ENCODE measurements at regions not wholly inside any gene's neighbourhood (a gene's known extent, or its start where the extent isn't known, plus 50 kb on each side); places are given as distances from the start of the nearest gene placed in this dataset.

- DNase-seq = no peak
Measured at GRCh38 chr2:153189091-153189888, 289.3 kb downstream of the RPRM start.

DNA sequence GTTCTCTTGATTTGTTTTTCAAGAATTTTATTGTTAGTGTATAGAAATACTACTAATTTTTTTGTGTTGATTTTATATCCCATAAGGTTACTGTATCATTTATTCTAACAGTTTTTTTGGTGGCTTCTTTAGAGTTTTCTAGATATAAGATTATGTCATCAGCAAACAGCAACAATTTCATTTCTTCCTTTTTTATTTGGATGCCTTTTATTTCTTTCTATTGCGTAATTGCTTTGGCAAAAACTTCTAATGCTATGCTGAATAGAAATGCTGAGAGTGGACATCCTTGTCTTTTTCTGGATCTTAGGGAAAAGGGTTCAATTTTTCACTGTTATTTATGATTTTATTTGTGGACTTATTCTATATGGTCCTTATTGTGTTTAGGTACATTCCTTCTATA lies 298.8 kb downstream of the RPRM start:
- DNase-seq = no peak

DNA sequence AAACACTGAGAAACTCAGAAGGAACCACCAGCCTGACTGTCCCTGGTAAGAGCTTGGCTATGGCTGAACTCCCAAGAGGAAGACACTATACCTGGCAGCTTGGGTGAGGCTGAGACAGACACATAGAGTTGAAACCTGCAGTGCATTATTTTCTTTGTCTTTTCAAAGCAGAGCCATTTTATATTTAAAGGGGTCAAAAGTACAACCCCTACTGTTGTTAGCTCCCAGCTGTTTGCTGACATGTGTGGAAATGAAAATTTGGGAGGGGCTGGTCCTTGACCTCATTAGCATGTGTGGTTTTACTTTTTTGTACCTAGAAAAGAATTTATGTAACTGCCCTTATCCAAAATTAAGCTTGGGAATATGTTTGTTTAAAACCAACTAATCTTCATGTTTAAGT lies 309.0 kb downstream of the RPRM start:
- DNase-seq = no peak

DNA sequence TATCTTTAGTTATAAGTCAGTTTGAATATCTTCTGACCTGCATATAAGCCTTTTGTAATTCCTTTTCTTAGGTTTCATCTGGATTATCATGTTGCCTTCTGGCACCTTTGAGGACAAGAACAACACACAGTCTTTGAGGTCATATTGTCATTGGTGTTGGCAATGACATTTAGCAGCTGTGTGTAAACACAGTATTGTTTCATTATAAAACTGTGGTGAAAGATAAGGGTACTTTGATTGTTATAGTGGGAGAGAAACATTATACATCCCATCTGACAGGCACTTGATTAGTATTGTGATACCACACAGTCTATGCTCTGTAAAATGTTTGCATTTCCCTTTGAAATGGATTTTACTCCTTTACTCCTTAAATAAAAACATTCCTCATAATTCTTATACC lies 313.5 kb downstream of the RPRM start:
- DNase-seq = no peak

GRCh38 chr2:153163055-153163454 lies 315.5 kb downstream of the RPRM start:
- no peak for DNase-seq

DNA sequence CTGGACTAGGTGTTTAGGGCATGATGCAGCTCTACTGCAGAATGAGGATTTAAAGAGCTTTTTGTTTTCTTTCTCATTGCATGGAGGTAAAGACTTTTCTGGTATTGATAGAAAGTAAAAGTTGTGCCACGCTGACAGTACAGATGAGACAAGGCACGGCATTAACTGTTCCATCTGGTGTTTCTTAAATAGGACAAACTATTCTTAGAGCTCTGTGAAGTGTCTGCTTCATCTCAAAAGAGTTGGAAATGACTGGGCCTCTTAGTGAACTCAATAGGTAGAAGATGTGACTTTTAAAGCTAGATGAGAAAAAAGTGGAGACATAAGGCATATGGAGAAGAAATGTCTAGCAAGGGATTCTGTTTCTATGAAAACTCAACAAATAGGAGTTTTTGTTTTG lies 321.8 kb downstream of the RPRM start:
- DNase-seq = no peak

DNA sequence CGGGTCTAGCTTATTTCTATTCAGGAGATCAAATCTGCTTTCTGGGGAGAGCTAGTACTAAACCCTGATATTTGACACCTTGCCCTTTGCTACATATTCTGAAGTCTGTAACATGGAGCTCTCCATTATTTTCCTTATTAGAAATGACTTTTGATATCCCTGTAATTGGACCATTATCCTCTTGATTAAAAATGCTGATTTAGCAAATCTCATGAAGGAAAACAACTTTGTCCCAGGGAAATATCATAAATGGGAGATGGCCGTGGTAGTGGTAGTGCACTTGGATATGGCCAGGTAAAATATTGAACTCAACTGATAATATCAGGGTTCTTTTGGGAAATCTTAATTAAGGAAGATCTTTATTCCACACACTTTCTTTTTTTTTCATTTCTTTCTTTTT lies 326.5 kb downstream of the RPRM start:
- no peak for DNase-seq

GRCh38 chr2:153145470-153145978 lies 333.0 kb downstream of the RPRM start:
- DNase-seq = no peak

DNA sequence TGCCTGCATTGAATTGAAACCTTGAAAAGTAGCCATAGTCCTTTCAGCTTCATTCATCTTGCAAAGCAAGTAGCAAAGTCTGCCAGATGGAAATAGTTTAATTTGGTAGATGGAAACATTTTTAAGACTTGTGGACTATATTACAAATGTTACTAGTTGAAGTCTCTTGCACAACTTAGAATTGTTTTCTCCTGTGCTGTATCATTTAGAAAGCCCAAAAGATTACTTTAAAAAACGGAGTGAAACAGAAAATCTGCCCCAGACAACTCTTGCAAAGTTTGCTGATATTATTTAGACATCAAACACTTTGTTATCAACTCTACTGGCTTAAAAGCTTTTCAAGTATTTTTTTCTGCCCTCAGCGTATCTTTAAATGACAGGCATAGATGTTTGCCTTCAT lies 335.0 kb downstream of the RPRM start:
- DNase-seq = no peak

- DNase-seq = no peak
Measured at GRCh38 chr2:153140498-153140897, 338.1 kb downstream of the RPRM start.

GRCh38 chr2:153138651-153139375 lies 339.7 kb downstream of the RPRM start:
- DNase-seq = no peak

- DNase-seq = no peak
Measured at GRCh38 chr2:153136216-153136615, 342.3 kb downstream of the RPRM start.

DNA sequence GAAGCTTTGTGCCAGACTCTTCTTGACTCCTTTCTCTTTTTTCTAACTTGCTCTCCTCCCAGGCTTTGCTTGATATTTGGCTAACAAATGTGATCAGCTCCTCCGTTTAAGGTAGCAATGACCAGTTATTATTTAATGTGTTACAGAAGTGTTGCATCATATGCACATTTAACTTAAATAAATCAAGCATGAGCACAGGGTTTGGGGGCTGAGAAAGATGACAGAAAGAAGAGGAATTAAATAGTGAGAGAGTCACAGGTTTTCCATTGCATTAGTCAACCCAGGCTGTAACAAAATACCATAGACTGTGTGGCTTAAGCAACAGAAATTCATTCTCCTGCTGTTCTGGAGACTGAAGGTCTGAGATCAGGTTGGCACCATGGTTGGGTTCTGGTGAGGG lies 343.8 kb downstream of the RPRM start:
- no peak for DNase-seq

GRCh38 chr2:153133716-153134115 lies 344.8 kb downstream of the RPRM start:
- no peak for DNase-seq

- DNase-seq = no peak
Measured at GRCh38 chr2:153132418-153132817, 346.1 kb downstream of the RPRM start.

DNA sequence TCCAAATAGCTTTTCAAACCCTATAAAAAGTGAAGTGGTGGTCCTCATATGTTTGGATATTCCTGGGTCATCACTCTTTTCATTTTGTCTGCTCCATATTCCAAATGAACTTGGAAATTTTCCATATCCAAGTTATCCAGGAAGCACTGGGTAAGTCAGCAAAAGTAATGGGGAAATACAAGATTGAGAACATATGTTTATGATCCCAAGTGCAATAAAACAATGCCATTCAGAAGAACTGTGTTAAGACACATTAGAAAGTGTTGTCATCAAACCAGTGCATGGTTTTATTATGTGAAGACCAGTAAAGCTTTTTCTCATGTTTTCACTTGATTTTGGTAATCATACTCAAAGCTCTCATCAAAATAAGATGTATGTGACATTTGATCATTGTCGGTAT lies 363.4 kb downstream of the RPRM start:
- DNase-seq = no peak

DNA sequence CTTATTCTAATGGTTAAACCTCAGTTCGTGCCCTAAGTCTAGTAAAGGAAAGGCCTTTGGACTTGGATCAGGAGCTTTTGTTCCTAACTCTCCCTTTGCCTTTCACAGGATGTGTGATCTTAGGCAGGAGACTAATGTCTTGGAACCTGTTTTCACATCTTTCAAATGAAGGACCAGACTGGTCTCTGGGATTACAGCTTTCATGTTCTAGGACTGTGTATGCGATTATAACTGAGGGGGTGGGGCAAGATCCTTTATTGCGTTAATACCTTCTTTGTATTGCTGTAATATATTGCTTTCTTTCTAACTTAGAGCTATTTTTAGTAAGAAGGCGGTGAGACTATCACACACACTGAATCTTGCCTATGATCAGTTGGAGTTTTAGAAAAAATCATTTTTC lies 368.1 kb downstream of the RPRM start:
- DNase-seq = no peak

DNA sequence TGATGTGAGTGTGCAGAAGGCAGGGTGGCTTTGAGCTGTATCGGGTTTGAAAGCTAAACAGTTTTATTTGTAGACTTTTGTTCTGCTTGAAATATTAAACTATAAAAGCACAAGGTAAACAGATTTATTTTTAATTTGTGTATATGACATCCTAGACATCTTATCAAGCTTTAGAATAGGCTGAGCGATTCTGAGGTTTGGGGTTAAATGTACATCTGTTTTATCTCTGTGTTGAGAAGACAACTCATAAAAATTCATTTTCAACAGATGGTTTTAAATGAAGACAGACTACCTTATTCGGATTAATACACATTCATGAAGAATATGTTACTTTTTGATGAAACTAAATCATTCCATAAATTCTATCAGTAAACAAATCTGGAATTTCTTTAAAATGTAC lies 368.8 kb downstream of the RPRM start:
- DNase-seq = no peak

DNA sequence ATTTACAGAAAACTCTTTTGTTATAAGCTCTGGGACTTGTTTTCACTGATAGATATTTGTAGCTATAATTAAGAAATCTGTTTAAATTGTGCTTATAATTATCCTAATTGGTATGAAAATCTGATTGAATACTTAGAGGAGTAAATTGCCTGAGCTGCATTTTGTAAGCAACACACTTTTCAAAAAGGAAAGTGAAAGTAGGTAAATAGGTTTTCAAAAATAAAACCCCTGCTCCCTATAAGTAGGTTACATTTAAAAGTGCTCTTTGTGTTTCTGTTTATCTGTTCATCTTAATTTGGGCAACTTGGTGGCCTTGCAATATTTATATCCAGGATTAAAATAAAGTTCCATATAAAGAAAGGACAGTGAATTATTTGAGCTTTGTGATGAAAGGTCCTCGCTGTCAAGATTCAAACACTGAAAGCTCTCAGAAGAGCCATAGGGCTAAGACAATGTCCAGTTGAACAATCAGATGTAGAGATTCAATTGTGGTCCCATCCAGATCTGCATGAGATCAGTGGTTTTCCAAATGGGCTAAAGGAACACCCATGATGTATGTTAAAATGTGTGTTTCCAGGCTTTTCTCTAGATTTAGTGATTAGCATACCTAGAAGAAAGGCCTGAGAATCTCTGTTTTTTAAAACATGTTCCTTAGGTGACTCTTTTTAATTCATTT lies 371.6 kb downstream of the RPRM start:
- no peak for DNase-seq

GRCh38 chr2:153105829-153106578 lies 372.6 kb downstream of the RPRM start:
- no peak for DNase-seq

GRCh38 chr2:153101187-153101586 lies 377.4 kb downstream of the RPRM start:
- no peak for DNase-seq

- no peak for DNase-seq
Measured at GRCh38 chr2:153100151-153100550, 378.4 kb downstream of the RPRM start.

DNA sequence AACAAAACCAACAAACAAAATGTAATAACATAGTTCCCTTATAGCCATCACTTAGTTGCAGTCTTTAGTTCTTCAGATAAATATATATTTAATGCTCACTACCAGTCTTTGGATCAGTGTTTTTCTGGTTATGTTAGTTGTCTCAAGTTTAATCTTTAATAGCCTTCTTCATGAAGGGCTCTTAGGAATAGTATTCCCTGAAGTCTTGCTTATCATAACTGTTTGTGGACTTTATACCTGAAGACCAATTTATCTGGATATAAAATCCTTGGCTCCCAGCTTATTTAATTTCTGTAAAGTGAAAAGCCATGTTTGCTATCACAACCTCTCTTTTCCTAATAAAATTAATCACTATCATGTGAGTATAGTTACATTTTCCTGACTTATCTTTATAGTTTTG lies 379.7 kb downstream of the ARL6IP6 start:
- no peak for DNase-seq
